ENCODE measurements at regions not wholly inside any gene's neighbourhood (a gene's known extent, or its start where the extent isn't known, plus 50 kb on each side); places are given as distances from the start of the nearest gene placed in this dataset.

- no peaks in the 10 kb centered on the region for H3K27me3 ChIP-seq (ENCODE audit: insufficient read depth, low read length)
- H4K5ac ChIP-seq (ENCODE audit: insufficient read length, low read depth, low read length) = no peak overlapping the region
- no peak overlapping the region for H3K4me2 ChIP-seq (ENCODE audit: insufficient read depth, insufficient read length, low read length)
- H3K9me3 ChIP-seq (ENCODE audit: control insufficient read depth, low read depth, low read length) = no peaks in the 10 kb centered on the region
- no peaks in the 10 kb centered on the region for H3K79me2 ChIP-seq (ENCODE audit: insufficient read depth, low read length)
- no peak overlapping the region for H3K56ac ChIP-seq (ENCODE audit: insufficient read length, low read depth, low read length)
- no peaks in the 10 kb centered on the region for H4K20me1 ChIP-seq (ENCODE audit: control insufficient read depth, insufficient read depth, insufficient read length)
- no peak overlapping the region for H3K27ac Mint-ChIP-seq
- H3K14ac ChIP-seq (ENCODE audit: insufficient read depth, low read length) = no peak overlapping the region
- DNase-seq = no peak
- H3K4me1 Mint-ChIP-seq = no peaks in the 10 kb centered on the region
- H3K9me3 Mint-ChIP-seq = no peaks in the 10 kb centered on the region
- H3K4me3 Mint-ChIP-seq = no peak overlapping the region
- no peak overlapping the region for H3K9ac ChIP-seq (ENCODE audit: extremely low read depth, insufficient read length, low read length)
- no peak overlapping the region for H2AK5ac ChIP-seq (ENCODE audit: insufficient read length, low read length)
- no CpG with 5 or more reads among the region's 8 CpGs for WGBS (ENCODE audit: extremely low coverage, insufficient read length, low lambda C conversion rate)
- no peaks in the 10 kb centered on the region; the same call in none of the 2 replicates for H3K27me3 Mint-ChIP-seq (ENCODE audit: low read depth)
- no peak overlapping the region for H3K27ac ChIP-seq (ENCODE audit: insufficient read length, low read depth, low read length)
- no peak overlapping the region for H2BK12ac ChIP-seq (ENCODE audit: insufficient read length, low read depth, low read length)
- H3T11ph ChIP-seq (ENCODE audit: low read length) = no peak overlapping the region
- no peak for TF ChIP-seq CTCF (conservative IDR thresholded peaks at IDR 0.05)
- H3K4ac ChIP-seq (ENCODE audit: low read depth, low read length) = no peak overlapping the region
- H2BK5ac ChIP-seq (ENCODE audit: insufficient read length, low read length) = no peak overlapping the region
- no peak overlapping the region for H3K23ac ChIP-seq (ENCODE audit: insufficient read length, low read depth, low read length)
- no peaks in the 10 kb centered on the region for H3K79me1 ChIP-seq (ENCODE audit: insufficient read depth, low read depth, low read length, poor library complexity, severe bottlenecking)
- no peaks in the 10 kb centered on the region for H3K36me3 Mint-ChIP-seq (ENCODE audit: insufficient read depth in 1 of 3, low read depth in 3 of 3)
- H4K8ac ChIP-seq (replicated peaks; ENCODE audit: insufficient read length, low read depth, low read length) = no peak overlapping the region
- no peak overlapping the region for H2BK15ac ChIP-seq (ENCODE audit: low read depth, low read length)
- no peak overlapping the region for H2BK120ac ChIP-seq (ENCODE audit: low read depth, low read length, poor library complexity, severe bottlenecking)
- H3K18ac ChIP-seq (ENCODE audit: insufficient read length, low read depth, low read length) = no peak overlapping the region
- H3K4me1 ChIP-seq (ENCODE audit: insufficient read depth, low read length) = no peaks in the 10 kb centered on the region
- no peak overlapping the region for H2BK20ac ChIP-seq (ENCODE audit: low read depth, low read length, poor library complexity, severe bottlenecking)
- no peak overlapping the region for H2AFZ ChIP-seq (ENCODE audit: low read length)
- H4K91ac ChIP-seq (ENCODE audit: insufficient read length, low read depth, low read length) = no peak overlapping the region
- H3K23me2 ChIP-seq (ENCODE audit: insufficient read length, low read depth, low read length, poor library complexity, severe bottlenecking) = no peaks in the 10 kb centered on the region
Observed at GRCh38 chr3:20321391-20322047, 135.5 kb upstream of the SGO1 start.

All from H9 (cell line).